ENCODE measurements at regions not wholly inside any gene's neighbourhood (a gene's known extent, or its start where the extent isn't known, plus 50 kb on each side); places are given as distances from the start of the nearest gene placed in this dataset.

GRCh38 chr19:31075146-31075655 is 274.0 kb downstream of the TSHZ3 start:
- H3K9ac ChIP-seq (replicated peaks in 1 of 4; ENCODE audit: extremely low read depth in 1 of 4, low read depth in 3 of 4, low read length in 3 of 4): no peak overlapping the region
- no peaks in the 10 kb centered on the region for H3K27me3 ChIP-seq (replicated peaks in 1 of 4; ENCODE audit: control insufficient read depth in 3 of 4, extremely low read depth in 1 of 4, insufficient read depth in 3 of 4, low read length in 3 of 4)
- H2BK12ac ChIP-seq (ENCODE audit: low read depth, low read length): no peak overlapping the region
- H3K36me3 ChIP-seq (ENCODE audit: control insufficient read depth in 2 of 4, insufficient read depth in 4 of 4, low read length in 3 of 4): no peaks in the 10 kb centered on the region
- no peak overlapping the region for H3K18ac ChIP-seq (ENCODE audit: extremely low read depth, low read length)
- no peak overlapping the region for H4K5ac ChIP-seq (ENCODE audit: insufficient read length, low read depth, low read length)
- no peak overlapping the region; a peak in 1 of 4 replicates for H3K4me2 ChIP-seq (ENCODE audit: insufficient read depth in 1 of 2, low read depth in 2 of 2, low read length in 2 of 2)
- H2AFZ ChIP-seq (ENCODE audit: low read length): no peak overlapping the region
- H3K56ac ChIP-seq (replicated peaks; ENCODE audit: insufficient read length, low read depth, low read length): no peak overlapping the region
- H2AK5ac ChIP-seq (ENCODE audit: low read depth, low read length): no peak overlapping the region
- H3K4me1 ChIP-seq (replicated peaks in 1 of 4; ENCODE audit: control insufficient read depth in 3 of 4, insufficient read depth in 4 of 4, low read length in 3 of 4): peaks cover 3 to 15% (median 7%) of the 10 kb centered on the region in 4 experiments; a peak in 4 of 7 replicates
- no peak overlapping the region for H3K4me3 ChIP-seq (ENCODE audit: extremely low read depth in 1 of 4, insufficient read depth in 2 of 4, low read depth in 3 of 4, low read length in 4 of 4)
- H4K8ac ChIP-seq (ENCODE audit: extremely low read depth, insufficient read depth, low read length): no peak overlapping the region
- no peak overlapping the region for H2BK5ac ChIP-seq (ENCODE audit: low read depth, low read length)
- no peak overlapping the region for H3K4ac ChIP-seq (replicated peaks; ENCODE audit: insufficient read length, low read depth, low read length)
- H4K91ac ChIP-seq (replicated peaks; ENCODE audit: insufficient read length, low read length): no peak overlapping the region
- no peaks in the 10 kb centered on the region for H3K79me2 ChIP-seq (ENCODE audit: control insufficient read depth in 1 of 2, insufficient read depth in 2 of 2, low read length in 2 of 2)
- FAIRE-seq (no peak), DNase-seq (ENCODE audit: low read depth in 1 of 2, low spot score in 2 of 2) (no peak)
- no peak overlapping the region for H3K14ac ChIP-seq (ENCODE audit: insufficient read length)
- no peak overlapping the region for H3K23ac ChIP-seq (ENCODE audit: insufficient read length)
- no peak overlapping the region for H3K27ac ChIP-seq (ENCODE audit: low read depth, low read length)
- POLR2A ChIA-PET (ENCODE audit: partially characterized antibody): no interaction called here
- 68% methylated on average over 6 of the region's 6 CpGs; no CpG with 5 or more reads in 1 of the 2 experiments for WGBS, 2 experiments (ENCODE audit: extremely low coverage in 1 of 2, insufficient coverage in 1 of 2, insufficient read length in 1 of 2, insufficient replicate concordance in 2 of 2, low coverage in 1 of 2, low lambda C conversion rate in 2 of 2, missing lambda C conversion rate in 1 of 2)
- H2BK20ac ChIP-seq (ENCODE audit: low read length): no peak overlapping the region
- no peak overlapping the region for H2BK15ac ChIP-seq (ENCODE audit: low read length)
- no peak overlapping the region for H2BK120ac ChIP-seq (replicated peaks; ENCODE audit: low read depth, low read length)
- no peaks in the 10 kb centered on the region; the same call in 1 of the 2 replicates for H3K79me1 ChIP-seq (ENCODE audit: low read depth, low read length)
- H3K9me3 ChIP-seq (ENCODE audit: insufficient read depth in 2 of 2, low read depth in 1 of 2, low read length in 1 of 2): no peaks in the 10 kb centered on the region
- no peaks in the 10 kb centered on the region for H3K23me2 ChIP-seq (ENCODE audit: low read depth, low read length)
- H4K20me1 ChIP-seq (replicated peaks in 1 of 2; ENCODE audit: control insufficient read depth in 1 of 2, insufficient read depth in 2 of 2, low read length in 2 of 2): no peaks in the 10 kb centered on the region
- CTCF ChIA-PET (ENCODE audit: partially characterized antibody): interaction anchor here (0.6 kb wide), 1 partner anchor 1271 kb away, joined by 3 read pairs; no protein-coding TSS in a partner anchor
- TF ChIP-seq SP4 (IDR thresholded peaks at IDR 0.05; ENCODE audit: low read length) (no peak), POLR2AphosphoS5 (IDR thresholded peaks at IDR 0.05; ENCODE audit: low read depth, low read length) (no peak), YY1 (IDR thresholded peaks at IDR 0.05; ENCODE audit: low read depth, low read length) (no peak), BCL11A (IDR thresholded peaks at IDR 0.05; ENCODE audit: low read depth in 2 of 2, low read length in 2 of 2) (no peak), ATF2 (IDR thresholded peaks at IDR 0.05; ENCODE audit: low read length) (no peak), EGR1 (IDR thresholded peaks at IDR 0.05; ENCODE audit: borderline replicate concordance, low read depth, low read length) (no peak), CREB1 (IDR thresholded peaks at IDR 0.05) (no peak), SP1 (IDR thresholded peaks at IDR 0.05; ENCODE audit: low read depth, low read length) (no peak), CBX8 (IDR thresholded peaks at IDR 0.05; ENCODE audit: borderline replicate concordance, low read depth, low read length) (no peak), HDAC2 (IDR thresholded peaks at IDR 0.05; ENCODE audit: borderline replicate concordance in 1 of 2, low read depth in 2 of 2, low read length in 2 of 2) (no peak), NRF1 (IDR thresholded peaks at IDR 0.05; ENCODE audit: low read depth, low read length) (no peak)
